Activated T-cell treated with anti-CD3 and anti-CD28 coated beads, Interleukin-2, amount 50 U/mL, for 72 hours (primary cell): ENCODE measurements at regions not wholly inside any gene's neighbourhood (a gene's known extent, or its start where the extent isn't known, plus 50 kb on each side); places are given as distances from the start of the nearest gene placed in this dataset.

ENCODE experiments used
- ATAC-seq, 2 donors: fragments of 150-1000 bp; cut with Tn5 transposase; replicated peaks in 1 of 2; 2 replicates each; pipeline ENCODE4 v1.10.0; 2021; ENCODE audit warnings: moderate library complexity in 2 of 2, mild to moderate bottlenecking in 1 of 2
- DNase-seq, 2 donors: peaks; one replicate each; pipeline ENCODE4 v3.0.0; 2021 to 2022; ENCODE audit warnings: mixed read lengths in 1 of 2
- H3K27ac Mint-ChIP-seq: one replicate; pipeline ENCODE4 v1.8.0; 2022; ENCODE audit warnings: mild to moderate bottlenecking, moderate library complexity, mixed read lengths
- H3K27me3 Mint-ChIP-seq: one replicate; pipeline ENCODE4 v1.8.0; 2022; ENCODE audit warnings: low read depth, mixed read lengths
- H3K36me3 Mint-ChIP-seq, 2 donors: one replicate each; pipeline ENCODE4 v1.8.0; 2022; ENCODE audit warnings: mixed read lengths in 2 of 2, mild to moderate bottlenecking in 1 of 2; ENCODE audit not compliant: insufficient read depth in 2 of 2
- H3K4me1 Mint-ChIP-seq: one replicate; pipeline ENCODE4 v1.8.0; 2022; ENCODE audit warnings: low read depth, mixed read lengths
- H3K4me3 Mint-ChIP-seq, 2 donors: one replicate each; pipeline ENCODE4 v1.8.0; 2022; ENCODE audit warnings: mild to moderate bottlenecking in 2 of 2, mixed read lengths in 2 of 2, moderate library complexity in 2 of 2
- H3K9me3 Mint-ChIP-seq, 2 donors: one replicate each; pipeline ENCODE4 v1.8.0; 2022; ENCODE audit warnings: mixed read lengths in 2 of 2

DNA sequence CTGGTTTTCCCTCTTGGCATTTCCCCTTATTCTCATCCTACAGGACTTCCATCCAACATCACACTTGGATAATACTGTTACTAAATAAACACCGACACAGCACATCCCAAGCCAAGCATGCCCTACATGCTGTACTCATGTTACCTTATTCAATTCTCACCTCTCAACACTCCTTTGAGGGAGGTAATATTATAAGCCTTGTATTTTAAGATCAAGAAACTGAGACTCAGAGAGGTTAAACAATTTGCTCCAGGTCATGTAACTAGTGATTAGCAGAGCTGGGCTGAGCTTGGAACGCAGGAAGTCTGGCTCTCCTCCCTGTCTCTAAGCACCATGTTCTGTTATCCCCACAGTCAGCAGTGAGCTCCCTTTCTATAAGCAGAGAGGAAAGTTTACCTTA is 333.6 kb upstream of the IGFBP7 start:
- no peaks in the 10 kb centered on the region for H3K36me3 Mint-ChIP-seq

GRCh38 chr4:57443308-57443707 is 333.1 kb upstream of the IGFBP7 start:
- no peaks in the 10 kb centered on the region for H3K27me3 Mint-ChIP-seq

More for the DNA sequence above, 333.6 kb upstream of the IGFBP7 start:
- H3K4me1 Mint-ChIP-seq = no peaks in the 10 kb centered on the region
- no peak overlapping the region for H3K27ac Mint-ChIP-seq
- no peaks in the 10 kb centered on the region for H3K27me3 Mint-ChIP-seq
- H3K9me3 Mint-ChIP-seq = peaks cover 2% of the 10 kb centered on the region in 2 donors
- H3K4me3 Mint-ChIP-seq = no peak overlapping the region
- ATAC-seq (no peak), DNase-seq (no peak)

GRCh38 chr4:57442831-57443291 is 332.7 kb upstream of the IGFBP7 start:
- DNase-seq (peak in 1 of 2 donors; percentile 4), ATAC-seq (no peak)
- H3K27me3 Mint-ChIP-seq = no peaks in the 10 kb centered on the region
- no peaks in the 10 kb centered on the region for H3K36me3 Mint-ChIP-seq
- no peak overlapping the region for H3K27ac Mint-ChIP-seq
- peaks cover 2% of the 10 kb centered on the region in 2 donors for H3K9me3 Mint-ChIP-seq
- H3K4me1 Mint-ChIP-seq = no peaks in the 10 kb centered on the region
- no peak overlapping the region for H3K4me3 Mint-ChIP-seq

More at GRCh38 chr4:57443308-57443707, 333.1 kb upstream of the IGFBP7 start:
- DNase-seq = no peak
- Mint-ChIP-seq H3K36me3 (no peaks in the 10 kb centered on the region), H3K4me1 (no peaks in the 10 kb centered on the region), H3K4me3 (no peak overlapping the region), H3K9me3 (peaks cover 2% of the 10 kb centered on the region in 2 donors), H3K27ac (no peak overlapping the region)
- ATAC-seq = no peak

DNA sequence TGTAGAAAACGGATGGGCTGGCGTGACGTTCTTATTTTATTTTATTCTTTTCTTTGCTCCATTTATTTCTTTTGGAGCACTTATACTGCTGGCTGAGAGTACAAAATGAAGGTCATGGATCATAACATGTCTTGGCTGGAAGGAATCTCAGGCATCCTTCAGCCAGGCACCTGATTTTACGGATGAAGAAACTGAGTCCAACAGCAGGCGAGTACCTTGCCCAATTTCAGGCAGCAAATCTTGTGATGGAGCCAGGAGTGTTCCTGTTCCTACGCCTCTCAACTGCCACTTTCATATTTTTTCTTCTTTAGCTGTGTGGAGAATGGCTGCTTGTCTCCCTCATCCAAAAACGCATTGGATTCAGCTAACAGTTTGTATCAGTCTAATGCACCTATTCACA is 332.1 kb upstream of the IGFBP7 start:
- ATAC-seq = no peak
- no peak for DNase-seq
- Mint-ChIP-seq H3K36me3 (no peaks in the 10 kb centered on the region), H3K27ac (no peak overlapping the region), H3K27me3 (no peaks in the 10 kb centered on the region), H3K9me3 (peaks cover 2% of the 10 kb centered on the region in 2 donors), H3K4me1 (no peaks in the 10 kb centered on the region), H3K4me3 (no peak overlapping the region)

GRCh38 chr4:57437649-57438048 is 327.5 kb upstream of the IGFBP7 start:
- DNase-seq (no peak), ATAC-seq (no peak)
- Mint-ChIP-seq H3K9me3 (peaks cover 0 to 2% of the 10 kb centered on the region in 2 donors), H3K4me3 (no peak overlapping the region), H3K4me1 (no peaks in the 10 kb centered on the region), H3K27ac (no peak overlapping the region), H3K36me3 (no peaks in the 10 kb centered on the region), H3K27me3 (no peaks in the 10 kb centered on the region)

DNA sequence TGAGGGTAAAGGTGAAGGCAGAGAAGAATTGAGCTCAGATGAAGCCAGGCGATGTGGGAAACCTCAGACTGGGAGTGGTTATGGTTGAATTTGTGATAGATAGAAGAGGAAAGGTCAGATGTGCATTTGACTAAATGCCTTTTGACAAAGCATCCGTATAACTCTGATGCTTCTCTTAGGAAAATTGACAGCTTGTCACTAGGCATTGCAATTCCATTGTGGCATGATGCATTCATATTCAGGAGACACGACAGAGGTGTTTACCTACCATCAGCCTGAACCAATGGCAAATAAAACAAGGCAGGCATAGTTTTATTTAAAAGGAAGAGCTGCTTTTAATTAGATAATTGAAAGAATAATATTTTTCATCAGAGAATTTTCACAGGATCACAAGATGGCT is 325.1 kb upstream of the IGFBP7 start:
- no peaks in the 10 kb centered on the region for H3K36me3 Mint-ChIP-seq
- no peak for ATAC-seq
- no peak overlapping the region for H3K4me3 Mint-ChIP-seq
- H3K27ac Mint-ChIP-seq = no peak overlapping the region
- H3K27me3 Mint-ChIP-seq = no peaks in the 10 kb centered on the region
- peaks cover 0 to 2% of the 10 kb centered on the region in 2 donors for H3K9me3 Mint-ChIP-seq
- DNase-seq = no peak
- no peaks in the 10 kb centered on the region for H3K4me1 Mint-ChIP-seq

- Mint-ChIP-seq H3K36me3 (no peaks in the 10 kb centered on the region), H3K9me3 (peaks cover 0 to 2% of the 10 kb centered on the region in 2 donors), H3K27ac (no peak overlapping the region), H3K27me3 (no peaks in the 10 kb centered on the region), H3K4me3 (no peak overlapping the region), H3K4me1 (no peaks in the 10 kb centered on the region)
- no peak for DNase-seq
- no peak for ATAC-seq
Measured at GRCh38 chr4:57430726-57431125, 320.5 kb upstream of the IGFBP7 start.

- DNase-seq (peak; percentile 41 to 42), ATAC-seq (peak; percentile 24 to 45)
- Mint-ChIP-seq H3K27ac (no peak overlapping the region), H3K4me1 (no peaks in the 10 kb centered on the region), H3K9me3 (no peaks in the 10 kb centered on the region), H3K36me3 (no peaks in the 10 kb centered on the region), H3K4me3 (no peak overlapping the region), H3K27me3 (no peaks in the 10 kb centered on the region)
Measured at GRCh38 chr4:57426779-57427395, 316.7 kb upstream of the IGFBP7 start.

DNA sequence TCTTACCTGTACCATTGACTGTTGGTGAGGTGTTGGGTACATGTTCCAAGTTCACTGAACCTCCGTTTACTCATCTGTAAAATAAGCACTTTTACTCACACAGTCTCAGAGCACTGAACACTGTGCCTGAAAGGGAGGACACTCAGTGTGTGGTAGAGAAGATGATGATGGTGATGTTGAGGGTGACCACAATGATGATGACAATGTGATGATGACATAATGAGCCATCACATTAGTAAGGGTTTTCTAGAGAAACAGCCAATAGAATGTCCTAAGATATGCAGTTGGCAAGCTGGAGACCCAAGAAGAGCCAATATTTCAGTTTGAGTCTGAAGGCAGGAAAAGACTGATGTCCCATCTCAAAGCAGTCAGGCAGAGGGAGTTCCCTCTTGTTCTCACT is 315.4 kb upstream of the IGFBP7 start:
- peak; percentile 34 to 53 for ATAC-seq
- Mint-ChIP-seq H3K4me3 (no peak overlapping the region), H3K27ac (no peak overlapping the region), H3K36me3 (no peaks in the 10 kb centered on the region), H3K9me3 (no peaks in the 10 kb centered on the region), H3K4me1 (no peaks in the 10 kb centered on the region), H3K27me3 (no peaks in the 10 kb centered on the region)
- no peak for DNase-seq

- H3K36me3 Mint-ChIP-seq = no peaks in the 10 kb centered on the region
- no peaks in the 10 kb centered on the region for H3K4me1 Mint-ChIP-seq
- no peak overlapping the region for H3K27ac Mint-ChIP-seq
- H3K9me3 Mint-ChIP-seq = no peaks in the 10 kb centered on the region
- no peak for DNase-seq
- no peak for ATAC-seq
- no peak overlapping the region for H3K4me3 Mint-ChIP-seq
- no peaks in the 10 kb centered on the region for H3K27me3 Mint-ChIP-seq
Measured at GRCh38 chr4:57424232-57424897, 314.2 kb upstream of the IGFBP7 start.

DNA sequence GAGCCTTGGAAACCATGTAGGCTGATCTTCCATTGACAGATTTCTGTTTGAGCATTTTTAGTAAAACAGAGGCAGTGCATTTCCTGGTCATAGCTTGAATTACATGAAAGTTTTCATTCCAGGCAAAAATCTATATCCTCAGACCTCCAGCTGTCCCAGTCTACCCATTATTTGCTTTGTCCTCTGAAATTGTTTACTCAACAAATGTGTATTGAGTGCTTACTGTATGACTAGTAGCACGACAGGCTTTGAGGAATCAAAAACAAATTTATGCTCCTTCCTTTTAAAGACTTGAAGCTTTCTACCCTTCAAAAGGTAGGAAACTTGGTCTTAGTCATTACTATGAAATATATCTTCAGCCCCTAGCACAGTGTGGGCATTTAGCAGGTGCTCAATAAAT is 307.9 kb upstream of the IGFBP7 start:
- Mint-ChIP-seq H3K27me3 (no peaks in the 10 kb centered on the region), H3K9me3 (no peaks in the 10 kb centered on the region), H3K4me3 (no peak overlapping the region), H3K36me3 (no peaks in the 10 kb centered on the region), H3K4me1 (no peaks in the 10 kb centered on the region), H3K27ac (no peak overlapping the region)
- ATAC-seq (no peak), DNase-seq (no peak)

GRCh38 chr4:57412259-57413054 is 302.3 kb upstream of the IGFBP7 start:
- no peak for ATAC-seq

DNA sequence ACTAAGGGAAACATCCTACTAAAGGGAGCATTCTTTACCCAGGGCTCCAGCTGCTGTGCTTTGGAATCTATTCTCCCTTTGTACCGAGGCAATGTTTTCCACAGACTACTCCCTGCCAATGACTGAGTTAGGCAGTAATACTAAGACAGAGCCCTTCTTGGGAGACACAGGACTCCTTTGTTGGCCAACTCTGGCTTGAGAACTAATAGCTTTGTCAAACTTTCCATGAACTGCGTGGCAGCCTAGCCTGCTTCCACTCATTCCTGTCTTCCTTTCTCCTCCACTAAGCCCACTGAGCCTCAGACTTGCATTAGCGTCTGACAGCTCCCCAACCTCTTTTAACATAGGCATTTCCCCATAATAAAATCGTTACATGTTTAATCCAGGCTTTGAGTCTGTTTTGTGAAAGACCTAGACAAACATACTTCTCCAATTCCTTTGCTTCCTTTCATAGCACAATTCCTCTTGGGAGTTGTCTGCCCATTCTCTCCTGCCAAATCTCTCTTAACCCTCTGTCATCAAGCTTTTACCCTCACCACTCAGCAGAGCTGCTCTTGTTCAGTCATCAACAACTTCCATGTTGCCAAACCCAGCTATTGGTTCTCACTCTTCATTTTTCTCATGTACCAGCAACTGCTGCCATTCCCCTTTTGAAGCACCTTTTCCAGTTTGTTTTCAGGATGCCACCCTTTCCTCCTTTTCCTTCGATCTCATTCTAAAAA is 300.3 kb upstream of the IGFBP7 start:
- Mint-ChIP-seq H3K4me1 (no peaks in the 10 kb centered on the region), H3K27ac (no peak overlapping the region), H3K9me3 (peaks cover 0 to 2% of the 10 kb centered on the region in 2 donors), H3K36me3 (no peaks in the 10 kb centered on the region), H3K4me3 (no peak overlapping the region), H3K27me3 (no peaks in the 10 kb centered on the region)
- ATAC-seq = no peak
- no peak for DNase-seq

More at GRCh38 chr4:57412259-57413054, 302.3 kb upstream of the IGFBP7 start:
- H3K9me3 Mint-ChIP-seq = no peaks in the 10 kb centered on the region
- no peaks in the 10 kb centered on the region for H3K4me1 Mint-ChIP-seq
- no peaks in the 10 kb centered on the region for H3K36me3 Mint-ChIP-seq
- no peak for DNase-seq
- no peak overlapping the region for H3K27ac Mint-ChIP-seq
- H3K4me3 Mint-ChIP-seq = no peak overlapping the region
- H3K27me3 Mint-ChIP-seq = no peaks in the 10 kb centered on the region
